ENCODE measurements at regions not wholly inside any gene's neighbourhood (a gene's known extent, or its start where the extent isn't known, plus 50 kb on each side); places are given as distances from the start of the nearest gene placed in this dataset.

GRCh38 chr9:91073049-91073810 is 271.6 kb downstream of the SYK start:
- no peak for DNase-seq

DNA sequence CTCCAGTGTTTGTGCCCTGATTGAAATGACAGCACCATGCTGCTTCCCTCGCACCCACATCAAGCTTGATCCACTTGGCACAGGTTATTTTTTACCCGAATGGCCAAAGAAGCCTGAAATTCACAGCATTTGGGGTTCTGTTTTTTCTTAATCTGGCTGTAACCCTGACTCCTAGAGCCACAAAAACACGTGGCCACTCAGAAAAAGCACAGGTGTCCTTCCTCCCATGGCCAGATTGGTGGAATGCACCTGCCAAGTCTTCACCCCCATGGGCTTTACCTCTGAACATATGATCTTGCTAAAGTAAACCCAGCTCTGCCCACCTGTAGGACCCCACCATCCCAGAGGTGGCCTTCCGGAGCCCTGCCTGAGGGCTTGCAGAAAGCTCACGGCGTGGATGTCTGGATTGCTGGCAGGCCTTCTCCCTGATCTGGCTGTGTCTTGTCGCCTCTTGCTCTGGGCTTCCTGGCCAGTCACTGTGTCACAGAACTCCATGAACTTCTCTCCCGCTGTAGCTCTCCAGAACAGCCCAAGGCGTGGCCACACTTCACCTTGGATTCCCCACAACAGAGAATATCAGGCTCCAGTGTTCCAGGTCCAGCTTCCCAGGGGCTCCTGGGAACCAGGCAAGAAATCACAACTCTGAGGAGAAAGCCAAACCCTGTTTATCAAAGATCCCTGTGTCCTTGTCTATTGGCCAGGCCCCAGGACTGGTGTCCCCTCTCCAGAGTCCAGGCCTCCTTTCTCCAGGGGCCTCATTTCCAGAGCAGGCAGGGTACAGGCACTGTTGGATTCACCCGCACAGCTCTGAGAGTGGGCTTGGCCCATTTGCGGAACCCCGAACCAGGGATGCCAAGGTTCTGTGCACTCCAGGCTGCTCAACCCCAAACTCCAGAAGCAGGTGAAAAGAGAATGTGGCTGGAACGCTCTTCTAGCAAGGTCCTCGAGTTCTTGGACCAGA is 272.5 kb downstream of the SYK start:
- no peak for DNase-seq

DNA sequence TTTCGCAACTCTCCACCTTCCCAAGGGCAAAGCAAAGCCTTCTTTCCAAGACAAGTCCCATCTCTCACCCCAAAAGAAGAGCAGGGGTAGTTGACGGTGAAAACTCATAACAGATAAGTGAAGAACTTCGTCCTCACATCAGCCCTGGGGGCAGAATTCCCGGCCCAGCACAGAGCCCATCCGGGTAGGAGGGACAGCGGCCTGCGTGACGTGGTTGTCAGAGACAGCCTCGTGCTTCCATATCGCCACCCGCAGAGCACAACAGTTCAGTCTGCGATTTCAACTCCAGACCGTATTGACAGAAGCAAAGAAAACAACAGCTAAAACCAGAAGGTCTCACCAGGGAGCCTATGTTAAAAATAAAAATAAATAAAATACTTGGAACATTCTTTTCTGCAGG is 273.2 kb downstream of the SYK start:
- no peak for DNase-seq

DNA sequence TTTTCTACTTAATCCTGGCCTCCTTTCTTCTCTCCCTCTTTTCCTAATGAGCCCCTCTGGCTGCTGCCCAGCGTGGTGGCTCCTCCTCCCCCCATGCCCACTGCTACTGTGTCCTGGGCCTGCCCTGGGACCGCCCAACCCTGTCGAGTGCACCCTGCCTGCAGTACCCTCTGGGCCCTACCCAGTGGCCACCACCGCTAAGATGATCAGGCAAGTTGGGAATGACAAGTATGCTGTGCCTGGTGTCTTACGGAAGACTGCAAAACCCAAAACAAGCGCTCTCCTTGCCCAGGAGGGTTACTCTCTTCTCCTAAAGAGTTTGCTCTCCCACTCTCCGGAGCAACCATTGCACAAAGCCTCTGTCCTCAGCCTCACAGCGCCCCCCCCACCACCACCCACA is 273.7 kb downstream of the SYK start:
- no peak for DNase-seq

DNA sequence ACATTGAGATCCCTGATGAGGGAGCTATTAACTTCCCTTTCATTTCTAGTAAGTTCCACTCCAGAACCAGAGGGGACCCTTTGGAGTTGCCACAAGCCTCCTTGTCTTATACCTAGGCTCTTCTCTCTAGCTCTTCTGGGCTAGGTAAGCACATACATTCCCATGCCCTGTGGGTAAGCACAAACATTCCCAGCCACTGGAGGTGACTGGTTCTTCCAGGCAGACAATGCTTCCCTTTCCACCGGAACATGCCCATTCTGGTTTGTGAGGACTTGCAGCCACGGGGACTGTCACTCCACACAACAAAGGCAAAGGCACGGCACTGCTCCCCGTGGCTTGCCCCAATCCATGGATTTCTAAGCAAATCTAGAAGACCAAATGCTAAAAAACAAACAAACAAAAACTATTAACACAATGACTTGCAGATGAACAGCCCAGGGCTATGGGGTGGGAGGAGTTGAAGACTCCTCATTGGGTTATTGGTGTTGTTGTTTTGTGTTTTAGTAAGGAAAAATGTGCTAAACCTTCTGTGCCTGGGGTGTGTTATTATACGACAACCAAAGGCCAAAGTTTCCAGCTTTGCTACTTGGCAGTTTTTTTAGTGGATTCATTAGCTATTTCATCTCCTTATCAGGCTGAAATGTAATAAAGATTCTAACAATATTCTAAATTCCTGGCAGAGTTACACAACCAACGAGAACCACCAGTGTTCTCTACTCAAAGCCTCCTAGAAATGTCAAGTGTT is 276.2 kb downstream of the SYK start:
- DNase-seq, result no peak

- no peak for DNase-seq
Observed at GRCh38 chr9:91078369-91078695, 276.7 kb downstream of the SYK start.

DNA sequence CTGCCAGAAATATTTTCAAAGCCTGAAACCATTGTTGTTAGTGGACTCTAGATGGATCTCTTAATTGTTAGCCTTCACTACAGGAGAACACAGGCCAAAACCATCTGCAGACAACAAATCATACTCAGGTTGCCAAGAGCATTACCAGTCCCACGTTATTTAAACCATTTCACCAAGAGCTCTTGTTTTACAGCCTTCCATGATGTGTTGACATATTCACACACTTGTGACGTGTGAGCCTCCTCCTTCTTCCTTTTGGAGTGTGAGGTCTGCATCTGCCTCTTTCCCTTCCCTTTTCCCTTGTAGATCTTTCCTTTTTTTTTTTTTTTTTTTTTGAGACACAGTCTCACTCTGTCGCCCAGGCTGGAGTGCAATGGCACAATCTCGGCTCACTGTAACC is 279.0 kb downstream of the AUH start:
- no peak for DNase-seq

DNA sequence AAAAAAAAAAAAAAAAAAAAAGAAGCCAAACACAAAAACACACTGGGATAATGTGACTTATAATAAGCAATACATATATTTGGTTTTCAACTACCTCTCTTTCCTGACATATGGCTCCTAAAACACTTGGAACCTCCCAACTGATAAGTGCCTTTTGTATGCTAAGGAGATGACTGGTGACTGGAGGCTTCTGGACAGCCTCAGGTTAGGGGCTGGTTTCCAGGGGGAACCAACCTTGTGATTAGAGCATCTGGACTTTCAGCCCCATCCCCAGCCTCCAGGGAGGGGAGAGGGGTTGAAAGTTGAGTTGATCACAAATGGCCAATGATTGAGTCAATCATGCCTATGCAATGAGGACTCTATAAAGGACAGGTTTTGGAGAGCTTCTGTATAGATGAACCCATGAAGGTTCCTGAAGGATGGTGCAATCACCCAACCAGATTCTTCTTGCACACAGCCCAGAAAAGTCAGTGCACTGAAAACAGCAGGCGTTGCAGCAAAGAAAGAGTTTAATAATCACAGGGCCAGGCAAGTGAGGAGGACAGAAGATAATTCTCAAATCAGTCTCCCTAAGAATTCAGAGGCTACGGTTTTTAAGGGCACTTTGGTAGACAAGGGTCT is 276.7 kb downstream of the AUH start:
- no peak for DNase-seq

- no peak for DNase-seq
Observed at GRCh38 chr9:91085517-91086291, 276.0 kb downstream of the AUH start.

- no peak for DNase-seq
Observed at GRCh38 chr9:91086657-91087461, 274.9 kb downstream of the AUH start.

GRCh38 chr9:91087462-91087759 is 274.3 kb downstream of the AUH start:
- DNase-seq, result no peak

GRCh38 chr9:91089405-91090129 is 272.2 kb downstream of the AUH start:
- peak; percentile 27 for DNase-seq

- DNase-seq, result no peak
Observed at GRCh38 chr9:91090130-91090410, 271.6 kb downstream of the AUH start.

DNA sequence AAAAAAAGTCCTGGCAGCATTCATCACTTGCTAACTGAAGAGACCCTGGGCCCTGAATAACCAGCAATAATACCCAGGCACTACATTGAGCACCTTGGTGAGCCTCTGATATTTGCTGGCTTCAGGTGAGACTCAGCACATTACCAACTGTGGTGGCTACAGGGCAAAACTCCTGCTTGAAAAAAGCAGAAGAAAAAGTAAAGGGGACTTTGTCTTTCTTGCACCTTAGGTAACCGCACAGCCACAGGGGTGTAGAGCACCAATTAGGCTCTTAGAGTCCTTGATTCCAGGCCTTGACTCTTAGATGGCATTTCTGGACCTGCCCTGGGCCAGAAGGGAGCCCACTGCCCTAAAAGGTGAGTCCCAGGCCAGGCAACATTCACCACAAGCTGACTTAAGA is 269.5 kb downstream of the AUH start:
- no peak for DNase-seq

DNA sequence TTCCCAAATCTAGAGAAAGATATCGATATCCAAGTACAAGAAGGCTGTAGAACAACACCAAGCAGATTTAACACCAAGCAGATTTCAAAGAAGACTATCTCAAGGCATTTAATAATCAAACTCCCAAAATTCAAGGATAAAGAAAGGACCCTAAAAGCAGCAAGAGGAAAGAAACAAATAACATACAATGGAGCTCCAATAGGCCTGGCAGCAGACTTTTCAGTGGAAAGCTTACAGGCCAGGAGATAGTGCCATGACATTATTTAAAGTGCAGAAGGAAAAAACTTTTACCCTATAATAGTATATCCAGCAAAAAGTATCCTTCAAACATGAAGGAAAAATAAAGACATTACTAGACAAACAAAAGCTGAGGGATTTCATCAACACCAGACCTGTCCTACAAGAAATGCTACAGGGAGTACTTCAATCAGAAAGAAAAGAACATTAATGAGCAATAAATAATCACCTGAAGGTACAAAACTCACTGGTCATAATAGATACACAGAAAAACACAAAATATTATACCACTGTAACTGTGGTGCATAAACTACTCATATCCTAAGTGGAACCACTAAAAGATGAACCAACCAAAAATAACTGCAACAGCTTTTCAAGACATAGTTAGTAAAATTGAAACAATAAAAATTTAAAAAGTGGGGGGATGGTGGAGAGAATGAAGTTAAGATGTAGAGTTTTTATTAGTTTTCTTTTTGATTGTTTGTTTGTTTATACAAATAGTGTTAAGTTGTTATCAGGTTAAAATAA is 267.2 kb downstream of the AUH start:
- DNase-seq, result no peak

GRCh38 chr9:91098203-91098850 is 263.4 kb downstream of the AUH start:
- no peak for DNase-seq

- no peak for DNase-seq
Observed at GRCh38 chr9:91099436-91099835, 262.3 kb downstream of the AUH start.

GRCh38 chr9:91100878-91101450 is 260.8 kb downstream of the AUH start:
- no peak for DNase-seq

DNA sequence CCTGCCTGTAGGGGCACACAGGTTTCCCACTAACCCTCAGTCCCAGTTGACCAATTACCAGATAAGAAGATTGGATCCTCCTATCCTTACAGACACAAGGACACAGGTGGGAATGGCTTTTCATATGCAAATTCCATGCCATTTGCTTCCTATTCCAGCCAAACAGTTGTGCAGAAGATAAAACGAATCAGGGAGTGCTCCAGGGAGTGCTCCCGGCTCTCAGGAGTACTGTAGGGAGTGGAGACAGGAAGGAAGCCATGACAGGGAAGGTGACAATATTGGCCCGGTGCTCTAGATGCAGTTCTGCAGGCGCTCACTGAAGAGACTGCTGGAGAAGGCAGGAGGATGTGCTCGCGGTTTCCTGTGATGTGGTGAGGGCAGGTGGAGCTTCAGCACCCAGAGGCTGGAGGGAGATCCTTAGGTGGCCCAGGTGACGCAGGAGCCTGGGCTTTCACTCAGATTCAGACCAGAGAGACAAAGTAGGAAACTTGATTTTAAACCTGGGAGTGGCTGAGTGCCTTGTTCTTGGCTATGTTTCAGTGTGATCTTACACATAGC is 260.0 kb downstream of the AUH start:
- DNase-seq, result no peak

All from DMS79 (cell line).